Anterior cingulate cortex (tissue), 58 donors: ENCODE measurements at regions not wholly inside any gene's neighbourhood (a gene's known extent, or its start where the extent isn't known, plus 50 kb on each side); places are given as distances from the start of the nearest gene placed in this dataset.
A peak's percentile ranks its signal among the peaks of the same experiment; 100 is the strongest.
"Not testable (repeated sequence)": the region's sequence is repeated elsewhere in the genome, so short reads cannot be mapped to it uniquely, and the experiment has no call there.

Experiments
- DNase-seq, 58 donors: peaks; one replicate each; lab custom pipeline; 2025; lab: John Stamatoyannopoulos, UW

DNA sequence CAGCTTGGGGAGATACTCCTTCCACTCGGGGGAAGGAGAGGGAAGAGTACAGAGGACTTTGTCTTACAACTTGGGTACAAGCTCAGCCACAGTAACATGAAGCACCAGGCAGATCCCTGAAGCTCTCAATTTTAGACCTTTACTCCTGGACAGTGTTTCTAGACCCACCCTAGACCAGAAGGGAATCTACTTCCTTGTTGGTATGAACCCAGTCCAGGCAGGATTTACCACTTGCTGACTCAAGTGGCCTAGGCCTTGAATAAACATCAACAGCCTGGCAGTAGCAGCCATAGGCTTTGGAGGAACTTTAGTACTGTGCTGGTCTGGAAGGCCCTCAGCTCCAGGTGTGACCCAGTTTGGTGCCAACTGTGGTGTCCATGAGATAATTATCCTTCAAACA is 173.1 kb downstream of the ADRA2A start:
- DNase-seq: no peak

DNA sequence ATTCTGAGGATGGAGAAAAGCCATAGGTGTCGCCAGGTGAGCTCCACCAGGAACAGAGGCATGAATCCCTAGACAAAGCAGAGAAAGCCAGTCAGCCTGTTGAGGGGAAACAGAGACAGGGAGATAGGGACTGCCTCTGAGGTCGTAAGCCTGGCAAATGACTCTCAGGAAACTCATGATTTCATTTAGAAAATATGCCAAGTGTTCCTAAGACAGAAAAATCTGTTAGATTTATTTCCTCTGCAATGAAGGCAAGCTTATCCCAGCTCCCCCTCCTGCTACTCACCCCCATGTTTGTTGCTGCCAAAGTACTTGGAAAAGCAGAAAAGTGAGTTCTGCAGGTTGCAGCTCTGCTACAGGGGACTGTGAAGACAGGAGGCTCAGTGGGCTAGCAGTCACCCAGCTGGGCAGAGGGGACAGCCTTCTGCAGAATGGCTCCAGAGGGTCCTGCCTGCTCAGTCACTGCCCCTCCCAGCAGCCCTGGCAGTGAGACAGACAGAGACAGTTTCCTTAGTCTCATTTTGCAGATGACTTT is 184.3 kb downstream of the ADRA2A start:
- DNase-seq: no peak

DNA sequence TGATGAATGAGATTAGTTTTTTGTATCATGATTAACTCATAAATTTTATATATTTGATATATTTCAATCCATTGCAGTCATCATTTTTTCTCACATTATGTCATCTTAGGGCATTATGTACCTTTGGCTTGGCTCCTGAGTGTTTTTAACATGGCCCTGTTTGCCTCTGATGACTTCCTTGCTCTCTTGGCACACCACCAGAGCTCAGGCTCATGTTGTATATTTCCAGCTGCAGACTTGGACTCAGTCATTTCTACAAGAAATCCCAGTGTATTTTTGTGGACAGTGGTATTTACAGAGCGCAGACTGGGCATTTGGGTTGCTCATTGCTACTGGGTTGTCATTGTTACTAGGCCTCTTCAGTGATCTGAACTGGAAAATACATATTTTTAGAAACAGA is 188.5 kb downstream of the ADRA2A start:
- DNase-seq: no peak

DNA sequence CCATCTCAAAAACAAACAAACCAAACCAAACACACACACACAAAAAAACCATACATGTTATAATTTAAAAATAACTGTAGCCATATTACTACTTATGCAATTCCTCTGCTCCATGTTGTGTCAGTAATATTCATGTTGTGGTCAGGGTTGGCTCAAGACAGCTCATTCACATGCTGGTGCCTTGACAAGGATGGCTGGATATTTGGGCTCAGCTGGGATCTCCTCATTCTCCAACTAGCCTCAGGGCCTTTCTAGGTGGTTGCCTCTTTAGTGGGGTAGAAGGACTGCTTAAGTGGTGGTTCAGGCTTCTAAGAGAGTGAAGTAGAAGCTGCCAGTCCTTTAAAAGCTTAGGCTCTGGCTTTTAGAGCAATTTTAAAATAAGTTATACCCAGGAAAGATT is 189.3 kb downstream of the ADRA2A start:
- no peak for DNase-seq

DNA sequence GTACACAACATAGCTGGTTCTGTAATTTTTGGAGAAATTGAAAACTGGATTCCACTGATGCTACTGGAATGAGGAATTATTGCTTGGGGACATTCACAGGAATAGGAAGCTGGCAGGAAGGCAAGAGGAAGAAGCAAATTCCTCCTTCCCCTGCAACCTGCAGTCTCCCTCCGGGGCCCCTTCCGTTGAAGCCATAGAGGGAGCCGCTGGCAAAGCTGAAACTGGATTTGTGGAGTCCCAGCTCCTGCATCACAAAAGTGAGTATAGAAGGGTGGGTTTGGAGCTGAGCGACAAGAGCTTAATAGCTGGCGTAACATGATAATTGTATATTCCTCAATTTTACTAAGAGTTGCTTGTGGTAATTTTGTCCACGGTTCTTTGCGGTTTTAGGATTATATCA is 190.8 kb downstream of the ADRA2A start:
- no peak for DNase-seq

DNA sequence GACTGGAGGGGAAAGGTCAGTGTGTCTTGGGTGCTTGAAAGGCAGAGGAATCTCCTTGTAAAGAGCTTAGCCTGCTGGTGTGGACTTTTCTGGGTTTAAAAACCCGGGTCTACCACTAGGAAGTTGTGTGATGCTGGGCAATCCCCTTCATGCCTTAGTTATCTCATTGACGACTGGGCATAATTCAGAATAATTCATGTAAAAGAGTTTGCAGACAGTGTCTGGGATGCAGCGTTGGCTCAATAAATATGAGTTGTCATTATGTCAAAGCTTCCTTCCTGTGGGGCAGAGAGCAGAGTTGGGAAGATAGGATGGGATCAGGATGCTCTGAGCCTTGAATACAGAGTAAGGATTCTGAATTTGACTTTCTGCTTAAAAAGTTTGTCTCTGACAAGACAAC is 196.4 kb downstream of the ADRA2A start:
- DNase-seq: no peak

DNA sequence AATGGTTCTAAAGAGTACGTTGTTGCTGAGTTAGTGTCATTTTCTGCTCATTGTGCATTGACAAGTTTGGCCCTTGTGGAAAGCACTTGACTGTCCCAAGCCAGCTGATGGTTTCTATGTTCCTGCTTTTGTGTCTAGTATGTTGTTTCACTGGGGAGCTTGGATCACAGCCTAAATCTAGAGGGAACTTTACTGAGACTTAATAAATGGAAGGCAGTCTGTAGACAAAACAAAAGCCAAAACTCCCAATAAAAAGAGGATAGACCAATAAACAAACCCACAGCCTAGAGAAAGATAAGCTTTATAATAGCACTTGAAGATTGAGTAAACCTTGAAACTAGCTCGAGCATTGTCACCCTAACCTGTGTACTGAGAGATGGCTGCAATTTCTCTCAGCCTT is 196.8 kb downstream of the ADRA2A start:
- no peak for DNase-seq

DNA sequence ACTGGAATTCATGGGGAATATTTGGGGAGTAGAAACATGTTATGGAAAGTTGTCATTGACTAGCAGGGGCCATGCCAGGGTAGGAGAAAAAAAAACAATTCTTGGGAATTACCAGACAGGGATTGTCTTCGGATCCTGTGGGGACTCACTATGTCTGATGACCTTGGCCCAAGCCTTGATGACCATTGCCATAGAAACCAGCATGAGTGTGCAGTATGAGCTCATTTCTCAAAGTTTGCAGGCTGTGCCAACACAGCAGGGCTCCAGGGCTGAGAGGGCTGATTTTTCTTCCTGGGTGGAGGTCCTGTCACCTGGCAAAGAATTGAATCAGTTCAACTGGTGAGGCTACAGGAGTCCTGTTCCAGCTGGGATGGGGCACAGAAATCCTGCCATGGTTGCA is 198.3 kb downstream of the ADRA2A start:
- DNase-seq: peak in 1 of 58 donors; percentile 13

DNA sequence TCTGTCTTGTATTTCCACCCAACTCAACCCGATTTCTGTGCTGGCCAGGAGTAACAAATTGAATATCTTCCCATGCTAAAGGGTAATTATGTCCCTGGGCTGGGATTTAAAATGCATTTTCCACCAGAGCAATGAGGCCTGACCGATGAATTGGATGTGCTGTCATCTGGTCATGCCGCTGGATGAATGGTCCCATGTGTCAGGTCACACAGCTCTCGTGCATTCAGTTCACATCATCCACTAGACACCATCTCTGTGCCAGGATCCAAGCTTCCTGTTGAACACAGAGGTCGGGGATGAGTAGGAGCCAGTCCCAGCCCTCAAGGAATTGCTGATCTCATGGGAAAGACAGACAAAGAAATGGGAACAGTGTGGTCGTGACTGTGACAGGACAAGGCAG is 200.8 kb downstream of the ADRA2A start:
- DNase-seq: no peak

DNA sequence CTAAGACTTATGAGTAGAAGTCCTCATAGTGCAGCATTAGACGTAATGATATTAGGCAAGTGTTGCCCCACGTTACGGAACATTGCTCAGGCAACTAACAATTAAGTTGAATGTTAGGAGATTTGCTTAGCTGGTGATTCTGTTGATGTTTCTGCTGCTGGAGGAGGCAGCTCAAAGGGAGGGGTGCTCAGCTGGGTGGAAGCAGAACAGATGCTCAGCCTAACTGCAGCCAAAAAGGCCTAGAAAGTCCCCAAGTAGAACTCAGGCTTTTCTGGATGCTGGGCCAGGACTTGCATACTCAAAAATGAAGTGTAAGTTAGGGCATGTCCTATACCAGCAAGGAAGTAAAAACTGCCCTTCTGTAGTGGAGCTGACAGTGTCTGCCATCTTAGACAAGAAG is 201.4 kb downstream of the ADRA2A start:
- DNase-seq: no peak

DNA sequence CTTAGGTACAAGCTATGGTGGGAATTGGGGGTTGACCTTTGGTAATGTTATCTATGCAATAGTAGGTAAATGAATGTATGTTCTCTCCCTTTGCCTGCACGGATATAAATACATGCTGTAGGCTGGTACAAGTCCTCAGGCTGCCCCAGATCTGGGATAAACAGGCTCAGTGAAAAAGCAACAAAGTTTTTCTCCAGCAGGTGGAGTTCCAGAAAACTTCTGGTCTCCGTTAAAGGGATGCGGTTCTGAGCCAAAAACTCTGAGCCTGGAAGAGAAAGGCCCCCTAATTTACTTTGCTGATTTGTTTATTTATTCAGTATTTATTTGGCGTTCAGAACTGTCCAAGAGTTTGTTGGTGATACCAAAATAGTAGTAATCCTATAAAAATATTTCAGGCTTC is 204.7 kb downstream of the ADRA2A start:
- DNase-seq: peak in 4 of 58 donors; percentile 2 to 16 (median 6)

DNA sequence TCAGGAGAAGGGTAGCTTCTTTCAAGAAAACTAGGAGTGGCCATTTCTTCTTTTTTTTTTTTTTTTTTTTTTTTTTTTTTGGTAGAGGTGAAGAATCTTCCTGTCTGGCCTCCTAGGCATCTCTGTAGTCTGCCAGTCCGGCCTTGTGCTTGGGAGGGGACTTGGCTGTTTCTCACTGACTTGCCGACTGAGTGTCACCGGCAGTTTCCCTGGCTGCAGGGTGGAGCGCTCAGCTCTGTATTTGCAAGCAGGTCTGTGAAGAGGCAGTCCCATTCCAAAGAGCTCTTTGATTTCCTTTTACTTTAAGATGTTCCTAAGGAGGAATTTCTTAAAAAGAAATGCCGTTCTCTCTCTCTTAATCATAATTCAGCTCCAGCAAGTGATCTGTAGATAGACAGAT is 212.6 kb downstream of the ADRA2A start:
- DNase-seq: peak in 1 of 58 donors; percentile 9

DNA sequence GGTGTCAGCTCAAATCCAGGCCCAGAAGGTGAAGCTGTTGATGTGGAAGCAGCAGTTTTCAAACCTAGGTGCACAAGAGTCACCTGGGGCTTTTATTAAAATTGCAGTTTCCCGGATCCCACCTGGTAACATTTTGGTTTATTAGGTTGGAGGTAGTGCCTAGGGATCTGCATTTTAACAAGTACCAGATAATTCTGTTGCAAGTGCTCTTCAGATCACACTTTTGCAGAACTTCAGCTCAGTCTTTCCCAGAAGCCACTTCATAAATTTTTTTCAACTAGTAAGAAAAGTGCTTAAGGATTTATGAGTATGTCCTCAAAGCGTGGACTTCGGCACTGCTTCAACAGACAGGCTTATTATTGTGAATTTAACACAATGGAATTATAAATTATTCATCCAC is 213.8 kb downstream of the ADRA2A start:
- DNase-seq: no peak

DNA sequence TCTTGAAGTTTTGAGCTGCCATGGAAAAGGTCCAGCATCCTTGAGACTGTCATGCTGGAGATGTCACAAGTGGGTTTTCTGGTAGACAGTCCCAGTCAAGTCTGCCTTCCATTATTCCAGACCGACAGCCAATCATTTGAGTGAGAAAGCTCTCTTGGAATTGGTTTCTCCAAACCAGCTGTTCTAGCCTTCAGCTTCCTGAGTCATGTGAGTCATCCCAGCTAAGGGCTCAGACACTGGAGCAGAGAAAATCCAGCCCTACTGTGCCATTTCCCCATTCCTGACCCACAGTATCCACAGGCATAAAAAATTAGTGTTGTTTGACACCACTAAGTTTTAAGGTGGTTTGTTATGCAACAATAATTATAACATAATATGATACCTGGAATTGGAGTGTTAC is 219.0 kb downstream of the ADRA2A start:
- DNase-seq: no peak

DNA sequence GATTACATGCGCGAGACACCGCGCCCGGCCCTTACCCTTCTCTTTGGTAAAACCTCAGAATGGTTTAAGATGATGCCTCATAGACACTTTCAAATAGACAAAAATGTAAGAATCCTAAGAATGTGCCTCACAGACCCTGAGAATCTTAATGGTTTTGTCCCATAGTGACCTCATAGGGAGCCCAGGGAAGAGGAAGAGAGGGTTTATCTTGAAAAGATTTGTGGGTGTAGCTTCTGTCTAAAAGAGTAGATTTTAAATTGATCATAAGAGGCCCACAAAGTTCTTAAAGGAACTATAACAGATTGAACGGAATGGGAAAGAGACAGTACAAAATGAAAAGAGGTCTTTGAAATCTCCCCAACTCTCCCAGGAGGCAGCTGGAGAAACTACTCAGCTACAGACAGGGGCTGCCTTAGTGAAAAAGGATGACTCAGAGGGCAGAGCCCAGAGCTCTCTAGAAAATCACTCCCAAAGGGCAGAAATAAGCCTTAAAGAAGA is 220.6 kb downstream of the ADRA2A start:
- DNase-seq: no peak

DNA sequence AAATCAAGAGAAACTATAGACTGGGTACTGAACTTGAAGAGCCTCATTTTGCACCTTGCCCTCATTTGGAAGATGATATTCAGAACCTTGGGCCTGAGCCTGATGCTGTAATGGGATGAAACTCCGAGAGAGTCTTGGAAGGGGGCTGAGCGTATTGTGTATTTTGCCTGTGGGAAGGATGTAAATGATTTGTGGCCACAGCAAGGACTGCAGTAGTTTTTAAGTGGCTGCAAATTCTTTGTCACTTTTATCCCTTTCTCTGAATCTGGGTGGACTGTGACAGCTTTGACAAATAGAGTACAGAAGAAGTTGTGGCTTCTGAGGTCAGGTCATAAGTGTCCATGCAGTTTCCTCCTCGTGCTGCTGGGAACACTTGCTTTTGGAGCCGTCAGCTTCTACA is 221.2 kb downstream of the ADRA2A start:
- no peak for DNase-seq

DNA sequence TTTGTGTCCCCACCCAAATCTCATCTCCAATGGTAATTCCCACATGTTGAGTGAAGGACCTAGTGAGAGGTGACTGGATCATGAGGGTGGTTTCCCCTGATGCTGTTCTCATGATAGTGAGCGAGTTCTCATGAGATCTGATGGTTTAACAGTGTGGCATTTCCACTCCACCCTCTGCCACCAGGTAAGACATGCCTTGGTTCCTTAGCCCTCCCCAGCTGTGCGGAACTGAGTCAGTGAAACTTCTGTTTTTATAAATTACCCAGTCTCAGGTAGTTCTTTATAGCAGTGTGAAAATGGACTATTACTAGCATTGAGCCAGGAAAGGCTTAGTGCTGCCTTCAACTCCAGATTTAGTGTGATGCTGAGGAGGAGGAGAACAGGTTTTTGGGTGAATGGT is 222.2 kb downstream of the ADRA2A start:
- DNase-seq: no peak

DNA sequence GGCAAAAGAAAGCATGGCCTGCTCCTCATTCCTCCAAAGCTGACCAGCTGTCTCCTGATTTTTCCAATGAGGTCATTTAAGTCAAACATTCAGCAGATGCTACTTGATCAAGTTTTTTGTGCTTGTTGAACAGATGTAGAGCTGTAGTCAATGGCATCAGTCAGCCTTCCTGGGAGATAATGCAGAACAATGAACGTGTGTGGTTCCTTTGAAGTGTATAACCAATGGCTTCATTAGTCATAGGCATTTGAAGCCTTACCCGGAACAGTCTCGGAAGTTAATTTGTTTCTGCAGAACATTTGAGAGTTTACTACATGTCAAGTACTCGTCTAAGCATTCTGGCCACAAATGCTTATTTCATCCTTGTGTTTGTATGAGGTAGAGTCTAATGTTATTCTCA is 227.1 kb downstream of the ADRA2A start:
- no peak for DNase-seq

DNA sequence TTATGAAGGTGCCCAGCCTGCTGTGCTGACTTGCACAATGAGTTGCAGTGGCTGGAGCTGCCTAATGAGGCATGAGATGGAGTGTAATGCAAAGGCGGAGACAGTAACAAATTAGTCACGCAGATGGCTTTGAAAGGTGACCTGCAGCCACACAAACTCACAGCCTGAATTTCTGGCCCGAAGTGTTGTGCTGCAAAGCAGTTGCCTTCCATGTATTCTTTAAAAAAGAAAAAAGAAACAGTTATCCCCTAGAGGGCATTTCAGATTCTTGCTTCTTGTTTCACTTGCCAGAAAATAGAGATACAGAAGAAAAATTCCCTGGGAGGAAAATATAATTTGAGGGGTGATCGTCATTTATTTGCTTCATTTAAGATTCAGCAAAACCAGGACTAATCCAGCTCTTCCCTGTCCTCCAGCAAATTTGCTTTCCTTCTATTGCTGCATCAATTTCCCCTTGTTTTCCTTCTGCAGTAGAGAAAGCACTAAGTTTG is 239.9 kb downstream of the ADRA2A start:
- DNase-seq: no peak

DNA sequence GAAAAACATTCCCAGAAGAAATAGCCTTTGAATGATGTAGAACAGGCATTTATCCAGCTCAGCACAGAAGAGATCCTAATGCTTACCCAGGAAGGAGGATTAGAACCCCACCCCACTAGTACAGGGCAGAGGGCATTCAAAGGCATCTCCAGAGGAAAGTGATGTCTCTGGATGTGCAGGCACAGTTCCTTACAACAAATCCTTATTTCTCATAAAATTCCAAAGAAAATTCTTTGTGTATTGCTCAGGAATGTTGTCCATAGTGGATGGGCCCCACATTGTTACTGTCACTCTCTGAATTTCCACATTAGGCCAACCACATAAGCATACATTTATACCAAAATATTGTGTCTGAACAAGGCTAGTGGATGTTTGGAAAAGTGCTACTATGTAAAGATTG is 243.0 kb downstream of the ADRA2A start:
- no peak for DNase-seq

DNA sequence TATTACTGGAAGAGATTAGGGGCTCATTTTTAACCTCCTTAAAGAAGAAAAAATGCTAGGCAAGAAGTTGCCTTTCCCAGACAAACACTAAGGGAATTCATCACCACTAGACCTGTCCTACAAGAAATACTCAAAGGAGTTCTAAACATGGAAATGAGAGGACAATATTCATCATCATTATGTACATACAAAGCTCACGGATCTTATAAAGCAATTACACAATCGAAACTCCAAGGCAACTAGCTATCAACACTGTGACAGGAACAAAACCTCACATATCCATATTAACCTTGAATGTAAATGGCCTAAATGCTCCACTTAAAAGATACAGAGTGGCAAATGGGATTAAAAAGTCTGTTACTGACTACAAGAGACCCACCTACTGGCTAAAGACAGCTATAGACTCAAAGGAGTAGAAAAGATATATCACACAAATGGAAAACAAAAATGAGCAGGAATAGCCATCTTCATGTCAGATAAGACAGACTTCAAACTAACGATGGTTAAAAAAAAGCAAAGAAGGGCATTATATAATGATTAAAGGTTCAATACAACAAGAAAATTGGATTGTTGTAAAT is 246.6 kb downstream of the ADRA2A start:
- DNase-seq: no peak

DNA sequence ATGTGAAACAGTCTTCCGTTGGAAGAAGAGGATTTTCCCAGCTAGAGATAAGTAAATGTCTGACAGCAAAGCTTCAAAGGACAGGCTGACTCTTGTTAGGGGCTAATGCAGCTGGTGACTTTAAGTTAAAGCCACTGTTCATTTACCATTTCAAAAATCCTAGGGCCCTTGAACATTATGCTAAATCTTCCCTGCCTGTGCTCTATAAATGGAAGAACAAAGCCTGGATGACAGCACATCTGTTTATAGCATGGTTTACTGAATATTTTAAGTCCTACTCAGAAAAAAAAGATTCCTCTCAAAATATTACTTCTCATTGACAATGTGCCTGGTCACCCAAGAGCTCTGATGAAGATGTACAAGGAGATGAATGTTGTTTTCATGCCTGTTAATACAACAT is 255.3 kb downstream of the ADRA2A start:
- DNase-seq: not testable (repeated sequence)

DNA sequence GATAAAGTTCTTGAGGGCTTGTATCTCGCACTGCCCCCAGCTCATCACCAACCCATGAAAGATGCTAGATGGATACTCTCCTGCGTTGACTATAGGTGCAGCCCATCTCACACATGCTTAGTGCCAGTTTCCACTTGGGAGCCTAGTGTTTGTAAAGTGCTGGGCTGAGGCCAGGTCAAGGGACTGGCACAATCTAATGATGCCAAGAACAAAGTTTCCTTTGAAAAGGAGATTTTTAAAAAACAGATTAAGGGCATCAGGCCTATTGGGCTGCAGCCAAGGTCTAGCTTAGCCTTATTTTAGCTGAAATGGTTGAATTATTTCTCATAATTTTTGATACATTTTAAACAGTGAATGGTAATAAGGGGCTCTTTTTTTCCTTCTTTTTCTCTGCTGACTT is 259.0 kb downstream of the ADRA2A start:
- DNase-seq: peak in 5 of 58 donors; percentile 5 to 16 (median 8)
